Large intestine (tissue), 3 donors: ENCODE measurements at regions not wholly inside any gene's neighbourhood (a gene's known extent, or its start where the extent isn't known, plus 50 kb on each side); places are given as distances from the start of the nearest gene placed in this dataset.

ENCODE experiments used
- DNase-seq, 2 donors: peaks; one replicate each; pipeline versions ENCODE4 v3.0.0 to v3.0.0-alpha.2; 2013
- H3K27ac ChIP-seq: one replicate; pipeline ENCODE4 v1.5.1; 2013; ENCODE audit warnings: low read length
- H3K27me3 ChIP-seq: 2 replicates; pipeline ENCODE4 v1.6.1; 2013; ENCODE audit warnings: low read length; ENCODE audit not compliant: control insufficient read depth, insufficient read depth
- H3K36me3 ChIP-seq: 2 replicates; pipeline ENCODE4 v1.6.1; 2013; ENCODE audit warnings: low read length; ENCODE audit not compliant: control insufficient read depth, insufficient read depth
- H3K4me1 ChIP-seq: one replicate; pipeline ENCODE4 v1.6.1; 2013; ENCODE audit warnings: low read length; ENCODE audit not compliant: control insufficient read depth, insufficient read depth
- H3K4me3 ChIP-seq: one replicate; pipeline ENCODE4 v1.5.1; 2013; ENCODE audit warnings: low read length
- H3K9me3 ChIP-seq: one replicate; pipeline ENCODE4 v1.6.1; 2013; ENCODE audit warnings: mild to moderate bottlenecking, low read depth, low read length, moderate library complexity; ENCODE audit not compliant: control insufficient read depth
- WGBS: methylation state at CpG from one replicate; pipeline ENCODE4 v1.1.5; 2013; ENCODE audit warnings: low lambda C conversion rate; ENCODE audit not compliant: insufficient coverage; 5-methylcytosine and 5-hydroxymethylcytosine counted together

- no peaks in the 10 kb centered on the region for H3K9me3 ChIP-seq
- H3K27me3 ChIP-seq = no peaks in the 10 kb centered on the region
- no CpG with 5 or more reads among the region's 2 CpGs for WGBS
- no peak overlapping the region for H3K27ac ChIP-seq
- H3K36me3 ChIP-seq = no peaks in the 10 kb centered on the region
- no peak overlapping the region for H3K4me3 ChIP-seq
- H3K4me1 ChIP-seq = no peaks in the 10 kb centered on the region
- no peak for DNase-seq
Observed at GRCh38 chrX:142742581-142742980, 283.1 kb upstream of the SPANXN4 start.

- H3K36me3 ChIP-seq = no peaks in the 10 kb centered on the region
- DNase-seq = no peak
- no peaks in the 10 kb centered on the region for H3K4me1 ChIP-seq
- no peak overlapping the region for H3K4me3 ChIP-seq
- WGBS = no CpG with 5 or more reads among the region's 2 CpGs
- H3K9me3 ChIP-seq = no peaks in the 10 kb centered on the region
- no peaks in the 10 kb centered on the region for H3K27me3 ChIP-seq
- no peak overlapping the region for H3K27ac ChIP-seq
Observed at GRCh38 chrX:142733327-142733726, 292.4 kb upstream of the SPANXN4 start.

GRCh38 chrX:142711796-142712290 lies 313.9 kb upstream of the SPANXN4 start:
- no peak overlapping the region for H3K4me3 ChIP-seq
- H3K9me3 ChIP-seq = no peaks in the 10 kb centered on the region
- no peaks in the 10 kb centered on the region for H3K4me1 ChIP-seq
- no peak for DNase-seq
- H3K27me3 ChIP-seq = no peaks in the 10 kb centered on the region
- H3K27ac ChIP-seq = no peak overlapping the region
- H3K36me3 ChIP-seq = no peaks in the 10 kb centered on the region
- no CpG with 5 or more reads among the region's 3 CpGs for WGBS

DNA sequence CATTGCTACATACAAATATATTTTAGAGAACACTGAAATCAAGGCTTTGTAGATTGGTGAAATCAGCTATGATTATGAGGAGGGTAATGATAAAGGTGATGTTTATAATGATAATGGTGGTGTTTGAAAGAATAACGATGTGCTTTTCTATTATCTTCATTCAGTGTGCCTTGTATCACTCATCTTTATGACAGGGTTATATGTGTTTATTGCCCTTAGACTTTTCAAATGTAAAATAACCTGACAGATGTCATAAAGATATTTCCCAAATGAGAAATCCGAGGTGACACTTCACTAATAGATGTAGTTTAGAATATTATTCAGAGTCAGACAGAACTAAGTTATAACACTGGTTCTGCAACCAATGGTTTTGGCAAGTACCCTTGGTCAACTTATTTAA lies 323.0 kb upstream of the SPANXN4 start:
- Histone ChIP-seq H3K4me1 (no peaks in the 10 kb centered on the region), H3K36me3 (no peaks in the 10 kb centered on the region), H3K27ac (no peak overlapping the region), H3K9me3 (no peaks in the 10 kb centered on the region), H3K27me3 (no peaks in the 10 kb centered on the region), H3K4me3 (no peak overlapping the region)
- no CpG with 5 or more reads among the region's 2 CpGs for WGBS
- DNase-seq = no peak

DNA sequence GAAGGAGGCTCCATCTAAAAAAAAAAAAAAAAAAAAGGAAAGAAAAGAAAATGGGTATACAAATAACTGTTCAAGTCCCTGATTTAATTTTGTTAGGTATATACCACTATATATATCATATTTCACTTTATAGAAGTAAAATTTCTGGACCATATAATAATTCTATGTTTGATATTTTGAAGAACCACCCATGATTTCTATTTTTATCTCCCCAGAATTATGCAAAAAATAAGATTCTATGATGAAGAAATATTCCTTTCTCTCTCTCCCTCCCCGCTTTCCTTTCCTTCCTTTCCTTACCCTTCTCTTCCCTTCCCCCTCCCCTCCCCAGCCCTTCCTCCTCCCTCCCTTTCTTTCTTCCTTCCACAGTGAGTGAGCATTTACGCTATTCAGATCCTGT lies 337.5 kb upstream of the SPANXN4 start:
- Histone ChIP-seq H3K4me3 (no peak overlapping the region), H3K27me3 (no peaks in the 10 kb centered on the region), H3K9me3 (no peaks in the 10 kb centered on the region), H3K4me1 (no peaks in the 10 kb centered on the region), H3K27ac (no peak overlapping the region), H3K36me3 (no peaks in the 10 kb centered on the region)
- WGBS = 83% methylated on average over 1 of the region's 2 CpGs
- no peak for DNase-seq

DNA sequence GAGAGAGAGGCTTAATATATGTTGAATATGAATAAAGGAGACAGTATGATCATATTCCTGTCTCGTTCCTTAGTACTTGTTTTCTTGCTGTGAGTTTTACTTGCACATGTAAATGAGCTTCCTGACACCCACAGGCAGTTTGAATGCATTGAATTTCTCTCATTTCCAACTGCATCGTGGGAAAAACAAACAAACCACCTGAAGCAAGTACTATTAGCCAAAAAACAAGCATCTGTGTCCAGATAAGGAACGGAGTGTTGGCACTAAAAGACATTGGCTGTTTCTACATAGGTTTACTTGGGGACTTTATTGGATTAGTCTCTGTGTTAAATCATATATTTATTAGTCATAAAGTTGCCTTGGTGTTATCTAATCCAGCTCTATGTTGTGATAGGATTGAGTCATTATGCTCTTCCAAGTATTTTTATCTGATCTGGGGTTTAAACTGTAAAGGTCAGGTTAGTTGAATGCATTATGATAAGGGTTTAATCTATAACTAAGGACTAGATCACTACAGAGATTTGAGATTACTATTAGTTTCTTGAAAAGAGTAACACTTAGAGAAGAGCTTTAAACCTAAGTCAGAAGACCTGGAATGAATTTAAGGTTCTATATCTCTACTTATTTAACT lies 339.0 kb upstream of the SPANXN4 start:
- Histone ChIP-seq H3K36me3 (no peaks in the 10 kb centered on the region), H3K27ac (no peak overlapping the region), H3K4me1 (no peaks in the 10 kb centered on the region), H3K9me3 (no peaks in the 10 kb centered on the region), H3K4me3 (no peak overlapping the region), H3K27me3 (no peaks in the 10 kb centered on the region)
- no CpG with 5 or more reads among the region's 3 CpGs for WGBS
- DNase-seq = no peak

- H3K4me3 ChIP-seq = no peak overlapping the region
Observed at GRCh38 chrX:142686206-142686605, 339.5 kb upstream of the SPANXN4 start.

GRCh38 chrX:142680038-142680437 lies 345.7 kb upstream of the SPANXN4 start:
- no peaks in the 10 kb centered on the region for H3K9me3 ChIP-seq
- H3K27ac ChIP-seq = no peak overlapping the region
- no peaks in the 10 kb centered on the region for H3K36me3 ChIP-seq
- no peaks in the 10 kb centered on the region for H3K27me3 ChIP-seq
- no peak overlapping the region for H3K4me3 ChIP-seq
- no peaks in the 10 kb centered on the region for H3K4me1 ChIP-seq
- no peak for DNase-seq

More at GRCh38 chrX:142686206-142686605, 339.5 kb upstream of the SPANXN4 start:
- no peak for DNase-seq
- no peak overlapping the region for H3K27ac ChIP-seq
- H3K27me3 ChIP-seq = no peaks in the 10 kb centered on the region
- no CpG with 5 or more reads among the region's 1 CpG for WGBS
- H3K4me1 ChIP-seq = no peaks in the 10 kb centered on the region
- H3K9me3 ChIP-seq = no peaks in the 10 kb centered on the region
- no peaks in the 10 kb centered on the region for H3K36me3 ChIP-seq

DNA sequence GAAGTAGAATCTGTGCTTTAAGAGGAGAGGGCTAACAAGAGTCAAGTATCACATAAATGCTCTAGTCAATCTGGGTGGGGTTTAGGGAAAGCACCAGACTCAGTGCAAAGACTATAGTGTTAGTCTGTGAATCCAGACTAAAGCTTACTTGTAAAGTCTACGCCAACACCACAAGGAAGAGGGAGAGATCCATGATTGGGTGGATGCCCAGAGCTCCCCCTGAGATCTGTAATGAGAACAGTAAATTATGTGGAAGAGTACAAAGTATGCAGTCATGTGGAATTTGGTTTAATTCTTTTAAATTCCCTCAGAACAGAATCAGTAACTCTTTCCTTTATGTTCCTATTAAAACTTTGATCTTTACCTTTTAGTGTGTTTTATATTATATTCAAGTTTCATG lies 354.7 kb upstream of the SPANXN4 start:
- Histone ChIP-seq H3K9me3 (no peaks in the 10 kb centered on the region), H3K4me3 (no peak overlapping the region), H3K27ac (no peak overlapping the region), H3K36me3 (no peaks in the 10 kb centered on the region), H3K27me3 (no peaks in the 10 kb centered on the region), H3K4me1 (no peaks in the 10 kb centered on the region)
- no CpG with 5 or more reads among the region's 1 CpG for WGBS
- no peak for DNase-seq

GRCh38 chrX:142663330-142664095 lies 362.2 kb upstream of the SPANXN4 start:
- no peaks in the 10 kb centered on the region for H3K4me1 ChIP-seq
- no peaks in the 10 kb centered on the region for H3K36me3 ChIP-seq
- H3K27me3 ChIP-seq = no peaks in the 10 kb centered on the region
- peak; percentile 1 to 5 for DNase-seq
- H3K27ac ChIP-seq = no peak overlapping the region
- WGBS = no CpG with 5 or more reads among the region's 3 CpGs
- no peaks in the 10 kb centered on the region for H3K9me3 ChIP-seq
- no peak overlapping the region for H3K4me3 ChIP-seq

DNA sequence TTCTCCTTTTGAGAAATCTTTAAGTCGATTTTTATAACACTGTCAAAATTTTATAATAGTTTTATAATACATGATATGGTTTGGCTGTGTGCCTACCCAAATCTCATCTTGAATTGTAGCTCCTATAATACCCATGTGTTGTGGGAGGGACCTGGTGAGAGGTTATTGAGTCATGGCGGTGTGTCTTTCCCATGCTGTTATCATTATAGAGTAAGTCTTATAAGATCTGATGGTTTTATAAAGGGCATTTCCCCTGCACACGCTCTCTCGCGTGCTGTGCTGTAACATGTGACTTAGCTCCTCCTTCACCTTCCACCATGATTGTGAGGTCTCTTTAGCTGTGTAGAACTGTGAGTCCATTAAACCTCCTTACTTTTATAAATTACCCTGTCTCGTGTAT lies 364.0 kb upstream of the SPANXN4 start:
- WGBS = no CpG with 5 or more reads among the region's 6 CpGs
- DNase-seq = no peak
- Histone ChIP-seq H3K27ac (no peak overlapping the region), H3K9me3 (no peaks in the 10 kb centered on the region), H3K36me3 (no peaks in the 10 kb centered on the region), H3K4me3 (no peak overlapping the region), H3K27me3 (no peaks in the 10 kb centered on the region), H3K4me1 (no peaks in the 10 kb centered on the region)
